OCI-LY3 (cell line): ENCODE measurements at regions not wholly inside any gene's neighbourhood (a gene's known extent, or its start where the extent isn't known, plus 50 kb on each side); places are given as distances from the start of the nearest gene placed in this dataset.

Source experiments
- CTCF ChIP-seq: fragments of 200-600, 300-600 bp; sonication (generic); IDR thresholded peaks from 2 replicates; pipeline ENCODE4 v1.5.1; 2014; ENCODE audit warnings: antibody characterized with exemption, low read length, low read depth
- EZH2phosphoT487 ChIP-seq: fragments of 200-600 bp; shearing (Covaris generic); IDR thresholded peaks from 2 replicates; pipeline ENCODE4 v1.6.1; 2018; ENCODE audit warnings: antibody characterized with exemption, mixed run types, low read depth

GRCh38 chr13:59229861-59230260 is 933.9 kb downstream of the DIAPH3 start:
- TF ChIP-seq CTCF, result no peak
- no peak for TF ChIP-seq EZH2phosphoT487
